Body of pancreas (tissue), 4 donors: ENCODE measurements at regions not wholly inside any gene's neighbourhood (a gene's known extent, or its start where the extent isn't known, plus 50 kb on each side); places are given as distances from the start of the nearest gene placed in this dataset.

Experiments
- ATAC-seq: fragments of 150-250 bp; one replicate; pipeline ENCODE4 v1.9.1; 2016
- DNase-seq, 4 donors: peaks; one replicate each; pipeline ENCODE4 v3.0.0-alpha.2; 2019
- H3K27ac ChIP-seq, 4 donors: fragments of 200-600 bp; sonication (generic); 1 replicate in 3 of 4; 2 replicates in 1 of 4; pipeline versions ENCODE4 v1.5.1 to v1.6.1; 2016 to 2019; ENCODE audit warnings: mild to moderate bottlenecking in 1 of 4, mixed read lengths in 1 of 4, moderate library complexity in 1 of 4
- H3K27me3 ChIP-seq, 2 donors: fragments of 200-600 bp; sonication (generic); one replicate each; pipeline ENCODE4 v1.6.0; 2016; ENCODE audit warnings: mild to moderate bottlenecking in 1 of 2
- H3K36me3 ChIP-seq, 2 donors: fragments of 200-600 bp; sonication (generic); replicated peaks in 1 of 2; 2 replicates each; pipeline ENCODE4 v1.5.1; 2016; ENCODE audit warnings: low read depth in 2 of 2; ENCODE audit not compliant: insufficient read depth in 1 of 2
- H3K4me1 ChIP-seq: fragments of 200-600 bp; sonication (generic); one replicate; pipeline ENCODE4 v1.6.0; 2016
- H3K4me3 ChIP-seq, 2 donors: fragments of 200-600 bp; sonication (generic); 1 replicate in 1 of 2; 2 replicates in 1 of 2; pipeline ENCODE4 v1.5.1; 2016 to 2019
- H3K9me3 ChIP-seq, 3 donors: fragments of 200-600 bp; sonication (generic); 1 replicate in 2 of 3; 2 replicates in 1 of 3; pipeline ENCODE4 v1.5.1; 2016
- CTCF ChIP-seq, 7 experiments: fragments of 450-650 bp in 4 of 7; fragments of 200-600 bp in 3 of 7; sonication (generic) in 3 of 7; IDR thresholded peaks; one replicate each; pipeline ENCODE4 v1.5.1; 2016 to 2019; ENCODE audit warnings: antibody characterized with exemption in 7 of 7
- POLR2A ChIP-seq, 3 donors: fragments of 450-650 bp; IDR thresholded peaks; one replicate each; pipeline ENCODE4 v1.6.1; 2016; ENCODE audit warnings: antibody characterized with exemption in 3 of 3, mild to moderate bottlenecking in 2 of 3
- WGBS, 2 donors: methylation state at CpG; one replicate each; pipeline ENCODE4 v1.1.5; 2017; 5-methylcytosine and 5-hydroxymethylcytosine counted together
- intact Hi-C: fragments of 100-400 bp; cut with DNase I; formaldehyde crosslinking; loops from one replicate; pipeline ENCODE4 v1.15.1; 2023

DNA sequence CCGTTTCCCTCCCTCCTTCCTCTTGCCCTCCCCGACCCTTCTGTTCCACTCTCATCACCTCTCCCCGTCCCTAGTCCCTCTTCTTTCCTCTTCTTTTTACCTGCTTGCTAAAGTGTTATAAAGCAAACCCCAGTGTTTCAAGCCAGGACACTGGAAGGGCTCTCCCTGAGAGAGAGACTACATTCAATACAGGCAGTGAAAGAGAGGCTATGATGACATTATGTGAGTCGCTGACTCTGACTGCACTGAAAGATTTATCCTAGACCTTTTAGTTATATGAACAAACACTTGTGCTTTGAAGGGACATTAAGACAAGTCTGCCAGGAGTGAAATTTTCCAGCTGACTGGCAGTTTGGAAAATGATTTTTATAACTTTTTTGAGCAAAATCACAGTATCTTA, 155.7 kb downstream of the S1PR1 start:
- 61 to 69% methylated on average over 4 of the region's 4 CpGs for WGBS, 2 donors
- no peaks in the 10 kb centered on the region for H3K27me3 ChIP-seq
- intact Hi-C loops, result no loop called here

DNA sequence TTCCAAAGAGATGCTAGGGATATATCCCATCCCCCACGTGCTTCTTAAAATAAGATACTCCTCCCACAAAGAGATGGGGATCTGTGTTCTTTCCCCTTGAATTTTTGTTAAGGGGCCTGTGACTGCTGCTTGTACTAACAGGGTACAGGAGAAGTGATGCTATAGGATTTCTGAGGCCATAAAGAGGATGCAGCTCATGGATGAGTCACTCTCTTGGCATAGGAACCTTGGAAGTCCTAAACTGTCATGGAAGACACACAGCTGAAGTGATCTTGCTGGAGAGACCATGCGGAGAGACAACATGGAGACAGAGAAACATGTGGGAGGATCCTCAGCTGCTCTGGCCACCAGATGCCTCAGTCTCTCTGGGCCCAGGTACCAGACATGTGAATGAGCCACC, 157.2 kb downstream of the S1PR1 start:
- Histone ChIP-seq H3K27ac (no peak overlapping the region), H3K27me3 (no peaks in the 10 kb centered on the region), H3K9me3 (no peaks in the 10 kb centered on the region), H3K4me3 (no peak overlapping the region), H3K36me3 (no peaks in the 10 kb centered on the region), H3K4me1 (no peaks in the 10 kb centered on the region)
- no peak for ATAC-seq
- 47 to 57% methylated on average over 2 of the region's 2 CpGs for WGBS, 2 donors
- TF ChIP-seq POLR2A (IDR thresholded peaks at IDR 0.05), result no peak
- no peak for TF ChIP-seq CTCF (IDR thresholded peaks at IDR 0.05)
- no peak for DNase-seq
- intact Hi-C loops, result no loop called here

More for the DNA sequence above, 155.7 kb downstream of the S1PR1 start:
- no peak overlapping the region for H3K27ac ChIP-seq
- H3K4me3 ChIP-seq, result no peak overlapping the region
- DNase-seq, result no peak
- no peak for TF ChIP-seq POLR2A (IDR thresholded peaks at IDR 0.05)
- no peak for TF ChIP-seq CTCF (IDR thresholded peaks at IDR 0.05)
- H3K36me3 ChIP-seq, result no peaks in the 10 kb centered on the region
- ATAC-seq, result no peak
- no peaks in the 10 kb centered on the region for H3K9me3 ChIP-seq
- H3K4me1 ChIP-seq, result no peaks in the 10 kb centered on the region

- no peaks in the 10 kb centered on the region for H3K9me3 ChIP-seq
- no peak overlapping the region for H3K4me3 ChIP-seq
- no peak for DNase-seq
- no peak overlapping the region for H3K27ac ChIP-seq
- no peak for ATAC-seq
- H3K27me3 ChIP-seq, result no peaks in the 10 kb centered on the region
- H3K36me3 ChIP-seq, result no peaks in the 10 kb centered on the region
- 18 to 21% methylated on average over 3 of the region's 3 CpGs for WGBS, 2 donors
- H3K4me1 ChIP-seq, result no peaks in the 10 kb centered on the region
- intact Hi-C loops, result no loop called here
- TF ChIP-seq POLR2A (IDR thresholded peaks at IDR 0.05) (no peak), CTCF (IDR thresholded peaks at IDR 0.05) (no peak)
These were observed 162.4 kb downstream of the S1PR1 start for GRCh38 chr1:101399222-101399621.

GRCh38 chr1:101406271-101406670, 169.5 kb downstream of the S1PR1 start:
- ATAC-seq (no peak), DNase-seq (no peak)
- H3K4me1 ChIP-seq, result no peaks in the 10 kb centered on the region
- intact Hi-C loops, result no loop called here
- H3K9me3 ChIP-seq, result no peaks in the 10 kb centered on the region
- H3K27ac ChIP-seq, result no peak overlapping the region
- WGBS, 2 donors, result 63 to 76% methylated on average over 4 of the region's 4 CpGs
- H3K4me3 ChIP-seq, result no peak overlapping the region
- TF ChIP-seq POLR2A (IDR thresholded peaks at IDR 0.05), result no peak
- TF ChIP-seq CTCF (IDR thresholded peaks at IDR 0.05), result no peak
- H3K36me3 ChIP-seq, result no peaks in the 10 kb centered on the region
- H3K27me3 ChIP-seq, result no peaks in the 10 kb centered on the region

DNA sequence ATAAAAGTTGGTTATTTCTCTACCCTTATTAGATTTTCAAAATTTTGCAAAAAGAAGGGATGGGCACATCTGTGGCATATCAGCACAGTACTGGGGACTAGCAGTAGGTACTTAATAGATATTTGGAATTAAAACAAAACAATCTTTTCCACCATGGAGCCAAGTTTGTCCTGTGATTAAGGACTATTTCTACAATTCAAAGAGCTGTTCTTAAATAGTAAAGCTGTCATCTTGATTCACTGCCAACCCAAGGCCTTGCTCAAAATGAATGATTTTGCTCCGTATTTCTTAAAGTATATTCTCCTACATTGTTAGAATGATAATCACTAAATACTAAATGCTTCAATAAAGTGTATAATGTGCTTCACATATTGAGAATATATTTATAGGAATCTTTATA, 169.9 kb downstream of the S1PR1 start:
- DNase-seq, result no peak

More for the DNA sequence above, 169.9 kb downstream of the S1PR1 start:
- no peaks in the 10 kb centered on the region for H3K9me3 ChIP-seq
- WGBS, 2 donors, result 77 to 81% methylated on average over 1 of the region's 1 CpG
- H3K36me3 ChIP-seq, result no peaks in the 10 kb centered on the region
- no peaks in the 10 kb centered on the region for H3K4me1 ChIP-seq
- intact Hi-C loops, result no loop called here
- TF ChIP-seq CTCF (IDR thresholded peaks at IDR 0.05) (no peak), POLR2A (IDR thresholded peaks at IDR 0.05) (no peak)
- no peak overlapping the region for H3K27ac ChIP-seq
- H3K27me3 ChIP-seq, result no peaks in the 10 kb centered on the region
- ATAC-seq, result no peak
- no peak overlapping the region for H3K4me3 ChIP-seq
